ENCODE measurements at regions not wholly inside any gene's neighbourhood (a gene's known extent, or its start where the extent isn't known, plus 50 kb on each side); places are given as distances from the start of the nearest gene placed in this dataset.
"Not testable (repeated sequence)": the region's sequence is repeated elsewhere in the genome, so short reads cannot be mapped to it uniquely, and the experiment has no call there.

DNA sequence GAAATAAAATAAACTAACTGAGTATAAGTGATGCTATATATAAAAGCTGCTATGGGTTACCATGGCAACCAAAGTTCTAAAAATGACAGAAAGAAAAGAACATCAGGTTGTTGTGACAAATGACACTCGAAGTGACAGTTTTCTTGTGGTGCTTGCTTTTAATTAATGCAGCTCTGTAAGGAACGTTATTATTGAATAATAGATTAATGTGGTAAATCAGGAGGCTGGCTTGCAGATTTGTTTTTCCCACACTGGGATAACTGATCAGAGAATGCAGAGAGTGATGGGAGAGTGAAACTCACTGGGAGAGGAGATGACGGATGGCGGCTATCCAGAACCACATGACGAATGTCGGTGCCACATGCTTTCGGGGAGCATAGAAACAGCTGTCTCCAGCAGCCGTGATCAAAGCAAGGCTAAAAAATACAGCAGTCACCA is 207.0 kb upstream of the ATP10A start:
- DNase-seq, result no peak

DNA sequence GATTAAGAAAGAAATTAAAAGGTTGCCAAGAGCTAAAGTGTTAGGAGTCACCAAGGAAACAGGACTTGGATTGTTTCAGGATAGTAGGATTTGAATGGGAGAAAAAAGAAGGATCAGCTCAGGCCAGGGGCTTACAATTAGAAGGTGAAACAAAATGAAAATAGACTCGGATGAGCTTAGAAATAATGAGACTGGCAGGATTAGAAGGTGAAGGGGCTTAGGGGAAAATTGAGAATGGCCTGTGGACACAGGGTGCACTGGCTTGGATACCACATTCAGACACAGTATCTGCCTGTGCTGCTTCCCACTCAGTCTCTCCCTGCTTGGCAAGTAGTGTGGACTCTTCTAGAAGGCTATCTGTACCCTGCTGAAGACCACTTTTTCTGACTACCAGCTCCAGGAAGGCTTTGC is 206.1 kb upstream of the ATP10A start:
- no peak for DNase-seq

DNA sequence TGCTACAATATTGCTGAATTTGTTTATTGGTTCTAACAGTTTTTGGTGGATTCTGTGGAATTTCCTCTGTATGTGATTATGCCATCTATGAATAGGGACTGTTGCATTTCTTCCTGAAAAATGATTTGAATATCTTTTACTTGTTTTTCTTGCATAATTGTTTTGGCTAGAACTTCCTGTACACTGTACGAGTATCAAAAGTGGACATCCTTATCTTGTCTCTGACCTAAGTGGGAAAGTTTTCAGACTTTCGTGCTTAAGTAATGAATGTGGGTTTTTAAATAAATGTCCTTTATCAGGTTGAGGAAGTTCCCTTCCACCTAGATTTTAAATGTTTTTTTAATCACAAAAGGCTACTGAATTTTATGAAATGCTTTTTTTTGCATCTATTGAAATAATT is 203.8 kb upstream of the ATP10A start:
- DNase-seq, result no peak

DNA sequence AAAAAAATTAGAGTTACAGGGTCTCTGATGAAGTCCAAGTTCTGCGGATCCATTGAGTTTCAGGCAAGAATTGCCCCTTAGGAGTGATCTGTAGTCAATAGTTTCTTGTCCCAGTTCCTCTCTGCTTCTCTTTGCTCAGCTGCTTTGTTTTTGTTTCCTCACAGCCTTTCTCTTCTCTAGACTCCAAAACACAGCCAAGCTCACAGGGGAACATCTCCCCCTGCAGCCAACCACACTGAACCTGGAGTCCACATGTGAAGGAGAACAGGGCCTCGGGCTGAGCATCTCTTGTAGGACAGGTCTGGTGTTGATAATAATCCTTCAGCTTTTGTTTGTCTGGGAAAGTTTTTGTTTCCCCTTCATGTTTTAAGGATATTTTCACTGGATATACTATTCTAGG is 202.6 kb upstream of the ATP10A start:
- no peak for DNase-seq

DNA sequence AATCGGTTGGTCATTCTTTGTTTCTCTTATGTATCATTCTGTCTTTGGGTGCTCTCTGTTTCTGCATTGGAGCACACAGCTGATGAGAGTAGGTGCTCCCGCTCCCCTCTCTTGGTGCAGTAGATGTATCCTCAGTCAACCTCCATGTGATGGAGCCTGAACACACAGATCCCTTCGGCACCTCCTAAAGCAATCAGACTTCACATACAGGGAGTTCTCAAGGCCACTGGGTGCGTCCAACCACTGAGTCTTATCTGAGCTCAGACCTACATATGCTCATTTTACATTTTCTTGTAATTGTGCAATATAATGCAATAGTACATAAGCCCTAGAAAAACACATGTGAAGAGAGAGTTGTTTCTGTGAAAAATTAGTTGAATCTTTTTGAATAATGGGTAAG is 198.1 kb upstream of the ATP10A start:
- no peak for DNase-seq

DNA sequence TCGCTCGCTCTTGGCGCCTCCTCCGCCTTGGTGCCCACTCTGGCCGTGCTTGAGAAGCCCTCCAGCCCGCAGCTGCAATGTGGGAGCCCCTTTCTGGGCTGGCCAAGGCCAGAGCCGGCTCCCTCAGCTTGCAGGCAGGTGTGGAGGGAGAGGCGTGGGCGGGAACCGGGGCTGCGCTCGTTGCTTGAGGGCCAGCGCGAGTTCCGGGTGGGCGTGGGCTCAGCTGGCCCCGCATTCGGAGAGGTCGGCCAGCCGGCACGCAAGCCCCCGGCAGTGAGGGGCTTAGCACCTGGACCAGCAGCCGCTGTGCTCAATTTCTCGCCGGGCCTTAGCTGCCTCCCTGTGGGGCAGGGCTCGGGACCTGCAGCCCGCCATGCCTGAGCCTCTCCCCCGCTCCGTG is 193.6 kb upstream of the ATP10A start:
- DNase-seq, result not testable (repeated sequence)

DNA sequence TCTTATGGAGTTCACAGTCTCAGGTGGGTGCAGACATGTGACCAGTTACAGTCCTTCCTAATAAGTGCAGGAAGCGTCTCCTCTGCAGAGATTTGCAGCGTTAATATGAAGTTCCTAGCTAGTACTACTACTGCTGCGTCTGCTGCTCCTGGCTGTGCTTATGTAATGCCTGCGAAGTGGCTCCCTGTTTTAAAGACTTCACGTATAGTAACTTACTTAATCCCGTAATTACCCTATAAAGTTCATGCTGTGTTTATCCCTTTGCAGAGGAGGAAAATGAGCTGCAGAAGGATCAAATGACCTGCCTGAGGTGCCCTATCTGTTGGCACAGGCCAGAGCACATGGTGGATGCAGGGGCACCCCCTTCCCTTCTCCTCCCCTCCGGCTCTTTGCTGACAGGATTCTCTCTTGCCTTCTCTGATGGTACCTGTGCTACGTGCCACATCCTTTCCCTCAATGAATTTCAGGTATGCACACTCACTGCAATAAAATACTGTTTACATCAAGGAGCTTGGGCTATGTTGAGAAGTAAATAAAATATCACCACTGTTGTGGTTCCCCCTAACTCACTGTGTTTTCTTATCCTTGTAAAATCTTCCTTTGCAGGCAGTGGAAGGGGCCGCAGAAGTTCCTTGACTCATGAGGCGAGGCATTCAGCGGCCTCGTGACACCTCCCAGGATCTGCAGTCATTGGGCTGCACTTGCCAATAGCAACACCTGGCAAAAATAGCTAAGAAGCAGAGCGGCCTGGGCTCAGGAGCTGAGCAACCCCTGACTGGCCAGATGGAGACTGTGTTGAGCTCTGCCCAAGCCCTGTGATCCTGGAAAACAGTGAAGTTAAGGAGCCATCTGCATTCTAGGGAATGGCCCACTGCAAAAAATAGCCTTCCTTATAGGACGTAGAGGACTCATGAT is 188.9 kb upstream of the ATP10A start:
- no peak for DNase-seq

DNA sequence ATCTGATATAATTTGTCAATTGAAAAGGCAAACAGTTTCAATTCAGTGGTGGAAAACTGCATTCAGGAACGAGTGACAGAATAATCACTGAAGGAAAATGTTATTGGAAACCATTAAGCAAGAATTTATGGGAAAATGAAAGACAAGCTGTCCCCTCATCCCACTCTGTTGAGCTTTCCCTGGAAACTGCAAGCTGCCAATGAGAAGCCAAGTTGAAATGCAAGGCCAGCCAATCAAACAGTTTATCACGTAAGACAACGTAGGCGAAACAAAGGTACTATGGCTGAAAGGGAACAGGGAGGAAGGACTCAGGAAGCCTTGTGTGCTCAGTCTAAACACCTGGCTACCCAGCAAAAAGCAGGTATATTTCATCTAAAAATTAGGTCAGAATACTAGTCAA is 187.9 kb upstream of the ATP10A start:
- DNase-seq, result no peak

DNA sequence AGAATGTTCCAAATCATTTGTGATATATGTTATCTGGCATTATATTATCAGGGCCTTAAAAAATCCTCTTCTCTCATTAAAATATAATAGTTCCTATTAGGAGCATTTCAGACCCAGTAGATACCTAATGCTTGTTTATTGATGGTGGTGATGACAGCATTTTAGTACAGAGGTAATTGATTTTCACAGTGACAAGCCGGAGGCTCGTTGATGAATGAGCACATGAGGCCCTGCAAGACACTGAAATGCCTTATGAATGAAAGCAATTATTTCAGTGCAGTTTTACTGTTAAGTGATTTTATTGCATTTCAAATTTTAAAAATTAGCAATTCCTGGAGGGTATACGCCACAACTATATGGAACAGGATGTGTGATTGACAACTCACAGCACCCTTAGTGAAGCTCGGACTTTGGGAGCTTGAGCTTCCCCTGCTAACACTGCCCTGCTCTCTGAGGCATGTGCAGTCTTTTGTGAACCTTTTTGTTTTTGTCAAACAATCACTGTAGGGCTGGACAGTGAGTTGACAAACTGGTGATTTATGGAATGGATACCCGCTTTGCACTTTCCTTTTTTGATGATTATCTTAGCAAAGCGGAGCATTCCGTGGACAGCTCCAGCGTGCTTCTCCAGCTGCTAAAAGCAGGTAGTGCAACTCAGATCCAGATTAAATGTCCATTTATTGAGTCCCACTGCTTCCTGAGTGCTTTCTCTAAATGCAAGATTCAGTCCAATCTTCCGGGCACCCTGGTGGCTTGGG is 187.0 kb upstream of the ATP10A start:
- no peak for DNase-seq

DNA sequence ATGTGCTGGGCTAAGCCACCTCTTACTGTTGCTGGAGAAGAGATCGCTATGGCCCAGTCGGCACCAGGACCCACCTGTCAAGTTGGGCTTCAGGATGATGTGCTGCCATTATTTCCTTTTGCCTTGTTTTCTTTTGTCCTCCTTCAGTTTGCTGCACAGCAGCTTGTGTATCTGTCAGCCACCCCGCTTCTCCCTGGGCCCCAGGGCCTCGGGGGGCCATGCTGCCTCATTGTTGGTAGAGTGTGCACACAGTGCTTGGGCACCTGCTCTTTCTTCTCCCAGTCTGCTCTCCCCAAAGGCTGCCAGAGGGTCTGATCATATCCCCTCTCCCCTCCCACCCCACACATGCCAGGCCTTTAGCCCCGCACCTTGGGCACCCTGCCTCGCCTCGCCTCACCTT is 185.5 kb upstream of the ATP10A start:
- DNase-seq, result no peak

DNA sequence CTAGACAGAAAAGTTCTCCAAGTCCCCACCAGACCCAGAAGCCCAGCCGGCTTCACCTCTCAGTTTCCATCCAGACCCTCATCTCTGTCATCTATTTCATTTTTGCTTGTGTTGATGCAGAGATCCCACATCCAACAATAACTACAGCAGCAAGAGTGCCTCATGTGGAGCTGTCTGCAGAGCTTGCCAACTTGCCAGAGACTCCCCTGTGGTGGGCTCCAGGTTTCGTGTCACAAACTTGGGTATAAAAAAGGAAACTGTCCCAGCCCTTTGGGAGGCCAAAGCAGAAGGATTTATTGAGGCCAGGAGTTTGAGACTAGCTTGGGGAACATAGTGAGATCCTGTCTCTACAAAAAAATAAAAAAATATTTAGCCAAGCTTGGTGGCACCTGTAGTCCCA is 182.4 kb upstream of the ATP10A start:
- no peak for DNase-seq

DNA sequence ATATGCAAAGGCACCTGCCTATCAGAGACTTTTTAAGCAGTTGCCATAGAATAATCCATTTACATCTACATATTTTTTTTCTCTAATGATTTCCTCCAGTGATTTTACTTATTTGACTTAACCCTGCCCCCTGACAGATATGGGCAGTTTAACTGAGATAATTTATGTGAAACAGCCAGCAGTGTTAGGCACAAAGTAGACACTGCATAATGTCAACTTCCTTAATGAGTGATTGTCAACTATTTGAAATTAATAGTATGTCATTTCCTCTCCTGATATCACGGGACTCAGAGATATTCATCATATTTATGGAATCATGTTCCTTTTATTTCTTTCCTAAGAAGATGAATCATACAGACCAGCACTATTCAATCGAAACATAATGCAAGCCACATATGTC is 179.9 kb upstream of the ATP10A start:
- no peak for DNase-seq

DNA sequence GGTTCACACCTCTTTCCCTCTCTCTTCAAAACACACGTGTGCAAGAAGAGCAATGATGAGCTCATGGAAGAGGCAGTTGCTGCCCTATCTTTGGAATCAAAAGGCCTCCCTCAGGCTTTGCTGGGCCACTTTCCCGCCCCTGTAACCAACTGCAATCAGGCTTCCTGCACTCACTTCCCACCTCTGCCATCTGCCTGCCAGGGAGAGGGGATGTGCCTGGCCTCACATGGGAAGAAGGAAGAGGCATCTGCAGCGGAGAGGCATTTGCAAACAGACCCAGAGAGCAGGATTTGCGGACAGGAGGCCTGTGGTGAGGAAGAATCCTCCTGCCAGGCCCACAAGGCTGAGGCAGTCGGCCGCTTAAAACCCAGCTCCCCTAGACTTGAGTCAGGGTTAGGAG is 175.6 kb upstream of the ATP10A start:
- DNase-seq, result no peak

DNA sequence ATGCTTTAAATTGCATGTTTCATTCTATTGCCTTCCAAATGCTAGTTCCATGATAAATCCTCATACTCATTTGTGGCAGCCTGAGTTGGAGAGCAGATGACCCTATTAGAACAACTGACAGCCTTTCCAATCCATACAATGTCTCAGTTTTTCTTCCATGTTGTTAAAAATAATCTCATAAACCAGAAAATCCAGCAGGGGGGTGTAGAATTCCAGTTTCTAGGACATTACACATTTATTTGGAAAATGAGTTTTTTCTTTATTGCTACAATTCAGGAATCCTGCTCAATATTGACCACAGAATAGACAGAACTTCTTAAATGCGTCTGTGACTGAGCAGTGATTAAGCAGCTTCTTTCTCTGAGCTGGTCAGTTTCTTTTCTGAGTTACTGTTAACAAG is 174.2 kb upstream of the ATP10A start:
- DNase-seq, result no peak

DNA sequence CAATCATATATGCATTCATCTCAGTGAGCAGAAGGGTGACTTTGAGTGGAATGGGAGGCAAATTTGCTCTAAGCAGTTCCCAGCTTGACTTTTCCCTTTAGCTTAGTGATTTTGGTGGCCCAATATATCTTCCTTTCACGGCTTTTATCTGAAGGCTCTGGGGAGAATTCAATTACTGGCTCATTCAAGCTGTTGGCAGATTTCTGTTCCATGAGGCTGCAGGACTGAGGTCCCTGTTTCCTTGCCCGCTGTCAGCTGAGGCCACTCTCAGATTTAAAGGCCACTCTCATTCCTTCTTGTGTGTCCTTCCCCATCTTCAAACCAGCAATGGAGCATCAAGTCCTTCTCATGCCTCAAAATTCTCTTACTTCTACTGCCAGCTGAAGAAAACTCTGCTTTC is 170.4 kb upstream of the ATP10A start:
- DNase-seq, result no peak

DNA sequence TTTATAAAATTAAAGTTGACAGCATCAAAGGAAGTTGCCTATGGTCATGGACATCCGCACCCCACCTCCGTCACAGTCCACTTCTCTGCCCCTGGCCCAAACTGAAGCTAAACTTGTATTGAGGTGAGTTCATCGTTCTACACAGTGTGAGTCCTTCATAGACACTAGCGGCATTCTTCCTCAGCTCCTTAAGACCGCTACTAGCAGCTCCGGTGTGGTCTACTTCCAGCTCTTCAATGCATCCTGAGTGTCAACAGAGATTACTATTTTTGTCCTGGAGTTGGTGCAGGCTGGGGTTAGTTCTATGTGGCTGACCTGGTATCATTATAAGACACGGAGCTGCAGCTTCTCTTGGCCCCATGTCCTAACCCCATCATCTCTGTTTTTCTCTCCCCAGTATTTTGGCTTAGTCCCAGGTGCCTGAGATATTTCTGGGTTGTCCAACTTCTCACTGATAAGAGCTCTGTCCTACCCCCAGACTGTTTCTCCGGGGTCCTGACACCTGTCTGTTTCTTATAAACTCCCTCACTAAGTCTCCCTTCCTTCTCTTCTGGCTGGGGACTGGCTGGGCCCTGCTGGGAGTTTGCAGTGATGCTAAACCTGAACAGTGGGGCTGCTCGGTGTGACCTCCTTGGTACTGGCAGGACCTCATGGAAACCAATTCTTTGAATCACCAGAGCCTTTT is 169.2 kb upstream of the ATP10A start:
- no peak for DNase-seq

DNA sequence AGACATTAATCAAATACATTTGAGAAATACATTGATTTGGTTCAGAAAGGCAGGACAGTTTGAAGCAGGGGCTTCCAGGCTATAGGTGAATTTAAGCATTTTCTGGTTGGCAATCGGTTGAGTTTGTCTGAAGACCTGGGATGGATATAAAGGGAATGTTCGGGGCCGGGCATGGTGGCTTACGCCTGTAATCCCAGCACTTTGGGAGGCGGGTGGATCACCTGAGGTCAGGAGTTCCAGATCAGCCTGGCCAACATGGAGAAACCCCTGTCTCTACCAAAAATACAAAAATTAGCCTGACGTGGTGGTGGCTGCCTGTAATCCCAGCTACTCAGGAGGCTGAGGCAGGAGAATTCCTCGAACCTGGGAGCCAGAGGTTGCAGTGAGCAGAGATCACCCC is 166.5 kb upstream of the ATP10A start:
- not testable (repeated sequence) for DNase-seq

DNA sequence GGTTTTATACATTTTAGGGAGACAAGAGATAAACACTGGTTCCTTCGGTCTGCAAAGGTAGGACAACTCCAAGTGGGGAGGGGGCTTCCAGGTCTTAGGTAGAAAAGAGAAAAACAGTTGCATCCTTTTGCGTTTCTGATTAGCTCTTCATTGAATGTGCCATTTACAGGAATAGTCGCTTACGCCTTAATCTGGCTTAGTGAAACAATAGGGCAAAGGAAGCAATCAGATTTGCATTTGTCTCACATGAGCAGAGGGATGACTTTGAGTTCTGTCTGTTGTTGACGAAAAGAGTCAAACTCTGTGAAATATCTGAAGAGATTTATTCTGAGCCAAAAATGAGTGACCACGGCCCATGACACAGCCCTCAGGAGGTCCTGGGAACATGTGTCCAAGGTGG is 166.0 kb upstream of the ATP10A start:
- no peak for DNase-seq

DNA sequence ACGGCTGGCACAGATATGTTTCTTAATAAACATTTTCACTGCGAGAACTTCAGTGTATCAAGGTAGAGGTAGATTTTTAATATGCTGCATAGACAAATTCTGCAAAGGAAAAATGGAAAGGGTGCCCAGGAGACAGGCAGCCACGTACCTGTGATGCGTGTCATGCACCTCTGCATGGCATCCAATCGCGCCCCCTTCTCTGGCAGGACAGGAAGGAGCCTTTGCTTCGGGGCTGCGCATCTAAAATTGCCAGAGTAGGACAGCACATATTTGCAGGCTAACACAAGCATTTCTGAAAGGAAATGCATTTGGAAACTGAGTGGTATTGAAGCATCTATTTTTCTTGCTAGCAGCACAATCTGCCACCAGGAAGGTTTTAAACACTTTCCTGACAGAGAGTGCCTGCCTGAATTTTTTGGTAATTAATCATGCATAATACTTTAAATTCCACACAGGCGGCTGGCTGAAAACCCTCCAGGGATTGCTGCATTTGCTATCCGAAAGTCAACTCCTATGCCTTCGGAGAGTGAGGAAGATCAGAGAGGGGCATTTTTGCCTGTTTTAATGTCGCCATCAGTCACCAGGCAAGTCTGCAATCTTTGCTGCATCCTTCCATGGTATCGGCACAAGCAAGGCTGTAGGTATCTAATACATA is 165.1 kb upstream of the ATP10A start:
- no peak for DNase-seq

DNA sequence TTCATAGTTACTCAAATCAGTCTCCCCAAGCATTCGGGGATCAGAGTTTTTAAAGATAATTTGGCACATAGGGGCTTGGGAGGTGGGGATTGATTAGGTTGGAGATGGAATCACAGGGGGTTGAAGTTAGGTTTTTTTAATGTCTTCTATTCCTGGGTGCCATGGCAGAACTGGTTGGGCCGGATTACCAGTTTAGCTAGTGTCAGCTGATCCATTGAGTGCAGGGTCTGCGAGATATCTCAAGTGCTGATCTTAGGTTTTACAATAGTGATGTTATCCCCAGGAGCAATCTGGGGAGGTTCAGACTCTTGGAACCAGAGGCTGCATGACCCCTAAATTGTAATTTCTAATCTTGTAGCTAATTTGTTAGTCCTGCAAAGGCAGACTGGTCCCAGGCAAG is 163.5 kb upstream of the ATP10A start:
- not testable (repeated sequence) for DNase-seq

DNA sequence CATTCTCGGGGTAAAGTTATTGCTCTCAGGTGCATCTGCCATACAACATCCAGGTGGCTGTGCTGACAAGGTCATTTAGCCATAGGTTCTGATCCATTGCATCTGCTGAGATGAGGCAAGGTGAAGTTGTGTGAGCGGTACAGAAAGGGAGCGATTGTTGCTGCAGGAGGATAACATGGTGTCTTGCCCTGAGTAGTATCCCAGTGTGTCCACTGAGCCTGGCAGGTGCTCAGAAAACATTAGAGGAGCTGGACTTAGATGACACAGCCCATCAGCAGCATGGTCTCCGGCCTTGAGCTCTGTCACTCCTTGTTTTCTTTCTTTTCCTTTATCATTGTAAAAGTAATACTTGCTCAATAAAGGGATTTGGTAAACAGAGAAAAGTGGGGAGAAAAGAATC is 161.1 kb upstream of the ATP10A start:
- DNase-seq, result no peak

DNA sequence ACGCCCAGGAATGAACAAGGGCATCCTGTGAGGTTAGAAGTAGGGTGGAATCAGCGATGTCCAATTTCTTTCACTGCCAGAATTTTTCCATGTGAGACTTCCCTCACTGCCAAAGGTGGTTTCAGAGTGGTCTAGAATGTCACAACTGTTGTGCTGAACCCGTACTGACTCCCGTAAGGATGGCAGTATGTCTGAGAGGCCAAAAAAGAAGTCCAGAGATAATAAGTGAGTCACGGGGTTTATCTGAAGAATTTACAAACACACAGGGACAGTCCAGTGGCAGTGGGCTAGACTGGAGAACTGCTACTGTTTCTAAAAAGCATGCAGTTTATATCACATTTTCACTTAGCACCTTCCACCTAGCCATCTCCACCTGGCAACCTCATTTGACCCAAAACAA is 160.6 kb upstream of the ATP10A start:
- no peak for DNase-seq

DNA sequence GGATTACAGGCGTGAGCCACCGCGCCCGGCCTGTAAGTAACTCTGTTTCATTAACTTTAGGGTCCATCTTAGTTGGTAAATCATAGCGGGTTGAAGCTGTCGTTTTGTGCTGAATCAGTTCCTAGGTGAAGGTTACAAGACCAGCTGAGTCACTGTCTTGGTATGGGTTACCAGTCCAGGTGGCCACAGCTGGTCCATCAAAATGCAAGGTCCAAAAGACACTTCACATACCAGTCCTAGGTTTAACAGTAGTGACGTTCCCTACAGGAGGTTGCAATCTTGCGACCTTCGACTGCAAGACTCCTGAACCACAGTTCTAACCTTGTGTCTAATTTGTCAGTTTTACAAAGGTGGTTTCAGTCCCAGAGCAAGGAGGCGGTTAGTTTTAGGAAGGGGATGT is 160.1 kb upstream of the ATP10A start:
- DNase-seq, result no peak

All from NCI-H1417 (cell line).